HL-60/S4 treated with retinoic acid at 250 ng/mL for 4 days and 3 days (cell line): ENCODE measurements at regions not wholly inside any gene's neighbourhood (a gene's known extent, or its start where the extent isn't known, plus 50 kb on each side); places are given as distances from the start of the nearest gene placed in this dataset.

Experiments used
- in situ Hi-C: fragments of 300-500 bp; cut with MboI; formaldehyde crosslinking; loops from 2 replicates; pipeline ENCODE4 v1.7.0; 2022; ENCODE audit warnings: low sequenced_read_pairs

DNA sequence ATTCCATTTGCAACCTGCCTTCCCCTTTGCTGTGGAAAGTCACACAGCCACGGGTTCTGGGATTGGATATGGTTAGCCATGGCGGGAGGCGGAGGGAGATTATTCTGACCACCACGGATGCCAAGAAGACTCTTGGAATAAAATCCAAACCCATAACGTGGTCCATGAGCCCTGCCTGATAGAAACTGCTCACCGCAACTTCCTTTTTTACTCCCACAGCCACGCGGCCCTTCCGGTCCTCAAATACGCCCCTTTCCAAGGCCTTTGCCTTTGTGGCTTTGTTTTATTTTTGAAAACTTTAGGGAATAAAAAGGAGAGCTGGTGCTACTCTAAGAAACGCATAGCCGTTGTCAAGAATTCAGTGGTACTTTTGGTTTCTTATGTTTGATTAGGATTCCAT, 602.5 kb upstream of the CDH4 start:
- in situ Hi-C loops = no loop called here

DNA sequence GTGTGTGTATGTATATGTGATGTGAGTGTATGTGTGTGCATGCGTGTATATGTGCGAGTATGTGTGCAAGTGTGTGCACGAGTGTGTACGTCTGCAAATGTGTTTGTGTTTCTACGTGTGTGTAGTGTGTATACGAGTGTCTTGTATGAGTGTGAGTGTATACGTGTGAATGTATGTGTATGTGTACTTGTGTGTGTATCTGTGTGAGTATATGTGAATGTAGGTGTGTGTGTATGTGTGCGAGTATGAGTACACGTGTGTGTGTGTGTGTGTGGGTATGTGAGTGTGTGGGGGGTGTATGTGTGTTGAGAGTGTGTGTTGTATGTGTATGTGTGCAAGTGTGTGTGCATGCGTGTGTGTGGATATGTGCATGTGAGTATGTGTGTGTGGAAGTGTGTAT, 602.0 kb upstream of the CDH4 start:
- in situ Hi-C loops = no loop called here

DNA sequence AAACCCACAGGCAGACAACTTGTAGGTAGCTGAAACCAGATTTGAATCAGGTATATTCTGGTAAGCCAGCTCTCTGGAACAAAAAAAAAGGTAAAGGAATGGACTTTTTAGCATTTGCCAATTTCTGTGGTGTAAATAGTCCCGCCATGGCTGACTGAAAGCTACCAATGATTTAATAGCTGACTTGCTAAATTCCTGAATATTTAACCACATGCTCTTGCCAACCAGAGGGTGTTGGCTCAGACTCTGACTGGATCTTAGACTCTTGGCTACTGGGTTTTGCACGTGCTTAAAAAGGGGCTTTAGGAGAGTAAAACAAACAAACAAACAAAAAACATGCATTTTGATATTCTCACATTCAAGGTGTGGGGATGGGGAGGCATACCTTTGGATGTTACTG, 600.0 kb upstream of the CDH4 start:
- in situ Hi-C loops = no loop called here

DNA sequence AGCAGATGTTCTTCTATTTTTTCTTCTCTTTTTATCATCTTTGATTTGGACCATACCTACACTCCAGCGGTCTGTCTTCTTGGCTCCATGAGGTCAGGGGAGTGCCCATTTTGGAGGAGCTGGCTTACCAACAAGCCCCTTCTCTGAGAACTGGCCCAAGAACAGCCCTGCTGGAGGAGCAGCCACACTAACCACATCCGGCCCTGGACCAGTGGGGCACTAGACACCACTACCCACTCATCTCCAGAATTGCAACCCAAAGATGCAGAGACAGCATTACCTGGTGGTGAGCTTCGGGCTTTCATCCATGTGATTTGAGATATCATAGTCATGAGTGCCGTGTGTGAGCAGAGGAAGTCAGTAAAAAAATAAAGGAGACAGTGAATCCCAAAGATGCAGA, 599.4 kb upstream of the CDH4 start:
- in situ Hi-C loops = no loop called here

DNA sequence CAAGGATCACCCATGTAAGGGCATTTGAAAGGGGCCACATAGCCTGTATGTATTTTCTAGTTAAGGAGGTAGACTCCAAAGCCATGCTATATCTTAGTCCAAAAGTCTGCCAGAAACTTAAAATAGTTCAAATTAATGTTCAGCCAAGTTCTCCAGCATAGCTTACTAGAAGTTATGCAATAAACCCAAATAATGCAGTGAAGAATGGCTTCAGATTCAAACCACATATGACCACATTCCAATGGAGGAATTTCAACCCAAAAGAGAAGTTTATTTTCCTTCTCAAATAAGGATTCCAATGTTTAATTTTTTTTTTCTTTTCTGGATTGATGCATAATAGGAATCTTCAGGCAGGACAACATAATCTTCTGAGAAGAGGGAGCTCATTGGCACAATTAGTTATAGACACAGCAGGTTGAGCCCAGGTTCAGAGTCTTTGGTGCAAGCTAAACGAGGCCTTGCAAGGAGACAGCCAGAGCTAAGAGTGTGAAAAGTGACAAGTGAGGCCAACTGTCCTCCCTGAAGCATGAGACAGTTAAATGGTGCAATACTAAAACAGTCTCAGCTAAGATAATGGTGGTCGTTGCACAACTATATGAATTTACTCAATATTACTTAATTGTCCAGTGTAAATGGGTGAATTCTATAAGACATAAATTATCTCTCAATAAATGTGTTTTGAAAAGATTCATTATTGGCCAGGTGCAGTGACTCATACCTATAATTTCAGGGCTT, 598.8 kb upstream of the CDH4 start:
- in situ Hi-C loops = no loop called here

DNA sequence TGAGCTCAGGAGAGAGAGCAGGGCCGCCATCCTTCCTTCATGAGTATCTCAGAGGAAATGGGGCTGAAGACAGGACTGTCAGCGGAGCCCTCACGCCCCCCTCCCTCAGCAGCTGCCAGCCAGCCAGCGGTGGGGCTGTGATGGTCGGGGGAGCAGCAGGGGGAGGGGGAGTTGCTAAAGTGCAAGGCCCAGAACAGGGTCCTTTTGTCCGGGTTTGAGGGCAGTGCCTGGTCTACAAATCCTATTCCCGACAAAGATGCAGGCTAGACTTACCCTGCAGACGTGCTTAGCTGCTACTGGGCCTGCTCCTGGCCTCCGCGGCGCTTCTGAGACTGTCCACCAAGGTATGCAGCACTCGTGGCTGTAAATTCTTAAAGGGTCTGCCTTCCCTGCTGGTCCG, 593.4 kb upstream of the CDH4 start:
- in situ Hi-C loops = no loop called here

DNA sequence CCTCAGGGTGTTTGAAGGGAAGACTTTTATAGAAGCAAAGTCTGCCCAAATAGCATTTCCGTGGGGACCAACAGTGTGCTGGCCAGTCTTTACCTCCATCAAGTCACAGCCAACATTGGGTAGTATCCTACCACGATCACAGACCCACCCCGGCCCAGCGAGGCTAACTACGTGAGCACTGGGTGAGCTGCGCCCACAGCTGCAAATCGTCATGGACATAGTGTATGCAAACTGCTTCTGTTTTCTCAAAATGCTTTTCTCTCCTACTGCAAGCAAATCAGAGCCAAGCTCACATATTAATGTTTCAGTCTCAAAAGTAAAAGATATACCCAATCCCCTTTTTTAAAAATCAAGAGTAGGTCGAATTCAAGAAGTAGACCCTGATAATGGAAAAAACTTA, 592.8 kb upstream of the CDH4 start:
- in situ Hi-C loops = no loop called here

DNA sequence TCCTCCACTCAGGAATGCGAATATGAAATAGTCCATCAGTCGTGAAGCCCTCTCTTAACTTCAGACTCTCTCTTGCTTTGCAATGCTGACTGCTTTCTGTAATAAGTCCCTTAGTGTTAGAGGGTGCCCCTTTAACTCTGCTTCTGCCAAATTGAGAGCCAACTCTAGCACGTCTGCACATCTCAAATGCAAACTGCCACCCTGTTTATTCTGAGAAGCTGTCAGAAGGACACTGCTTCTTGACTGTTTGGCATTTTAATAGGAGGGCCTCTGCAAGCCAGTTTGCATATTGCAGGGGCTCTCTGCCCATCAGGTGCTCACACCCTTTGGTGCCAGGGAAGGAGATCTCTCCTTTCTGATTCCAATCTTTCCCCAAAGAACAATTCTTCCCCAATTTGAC, 589.8 kb upstream of the CDH4 start:
- in situ Hi-C loops = no loop called here

DNA sequence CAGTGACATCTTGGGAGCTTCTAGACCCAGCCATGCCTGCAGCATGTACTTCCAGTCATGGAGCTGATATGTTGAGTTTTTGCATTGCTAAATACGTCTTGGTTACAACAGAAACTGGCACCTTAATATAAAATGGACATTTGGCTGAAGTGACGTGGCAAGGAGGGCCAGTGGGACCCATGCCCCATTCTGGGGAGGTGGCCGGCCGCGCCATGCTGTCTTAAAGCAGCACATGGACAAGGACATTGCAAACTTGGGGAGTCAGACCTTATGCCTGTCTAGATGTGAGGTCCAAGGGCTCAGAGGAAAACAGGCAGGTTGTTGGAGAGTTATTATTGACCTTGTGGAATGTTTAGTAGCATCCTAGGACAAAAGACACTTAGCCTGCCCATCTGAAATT, 588.0 kb upstream of the CDH4 start:
- in situ Hi-C loops = no loop called here

DNA sequence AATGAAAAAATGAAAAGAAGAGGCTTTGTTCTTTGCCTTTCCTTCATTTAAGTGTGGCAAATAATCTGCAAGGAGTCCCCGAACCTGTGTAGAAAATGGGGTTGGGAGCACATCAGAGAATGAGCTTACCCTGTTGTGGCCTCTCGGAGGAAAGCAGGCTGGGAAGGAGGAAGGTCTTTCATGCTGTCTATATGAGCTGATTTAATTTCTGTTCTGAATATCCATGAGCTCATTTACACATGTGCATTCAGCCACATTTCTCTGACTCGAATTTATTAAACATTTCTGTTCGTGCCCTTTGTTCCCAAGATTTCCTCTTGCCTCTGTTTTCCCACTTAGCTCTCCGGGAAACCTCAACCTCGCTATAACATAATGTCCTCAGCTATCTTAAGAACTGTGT, 584.4 kb upstream of the CDH4 start:
- in situ Hi-C loops = no loop called here

DNA sequence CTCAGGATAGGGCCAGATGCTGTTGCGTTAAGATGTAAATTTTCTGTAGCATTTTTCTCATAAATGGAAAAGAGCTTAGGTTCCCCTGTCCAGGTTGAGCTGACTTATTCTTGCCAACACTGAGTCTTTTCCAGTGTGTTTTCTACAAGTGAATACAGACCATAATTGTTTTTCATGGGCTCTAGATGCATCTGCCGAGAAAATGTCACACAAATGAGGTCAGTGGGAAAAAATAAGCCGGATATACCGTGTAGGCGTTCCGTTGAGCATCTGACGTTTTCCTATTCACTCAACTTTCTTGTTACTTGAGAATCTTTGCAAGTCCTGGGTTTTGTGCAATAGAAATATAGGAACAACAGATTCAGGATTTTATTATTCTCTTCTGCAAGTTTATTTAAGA, 582.9 kb upstream of the CDH4 start:
- in situ Hi-C loops = no loop called here

DNA sequence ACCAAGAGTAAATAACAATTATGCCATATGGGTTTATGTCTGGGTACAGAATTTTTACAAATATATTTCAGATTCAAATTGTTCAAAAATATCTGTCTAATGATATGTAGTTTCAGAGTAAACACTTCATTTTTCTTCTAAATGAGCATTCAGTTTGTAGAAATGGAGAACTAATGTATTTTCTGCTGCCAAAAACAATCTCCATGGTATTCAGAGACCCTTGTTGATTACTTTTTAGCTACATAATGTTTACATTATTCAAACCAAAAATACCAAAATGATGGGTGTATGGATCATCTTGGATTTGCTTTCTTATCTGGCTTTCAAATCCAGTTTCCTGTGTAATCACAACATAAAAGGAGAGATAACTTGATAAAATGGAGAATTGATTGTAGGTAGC, 576.0 kb upstream of the CDH4 start:
- in situ Hi-C loops = no loop called here

DNA sequence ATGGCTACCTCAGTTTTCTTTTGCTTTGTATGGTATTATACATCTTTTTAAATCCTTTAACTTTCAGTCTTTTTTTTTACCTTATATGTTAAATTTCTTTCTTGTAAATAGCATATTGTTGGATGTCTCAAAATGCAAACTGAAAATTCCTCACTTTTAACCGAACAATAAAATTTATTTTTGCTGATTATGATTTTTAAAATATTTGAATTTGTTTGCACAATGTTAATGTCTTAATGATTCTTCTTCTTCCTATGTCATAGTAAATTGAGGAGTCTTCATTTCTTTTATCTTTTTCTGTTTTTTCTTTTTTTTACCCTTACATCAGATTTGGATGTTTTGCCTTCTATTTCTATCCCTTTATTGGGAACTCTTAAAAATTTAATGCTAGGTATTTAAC, 574.2 kb upstream of the CDH4 start:
- in situ Hi-C loops = no loop called here

DNA sequence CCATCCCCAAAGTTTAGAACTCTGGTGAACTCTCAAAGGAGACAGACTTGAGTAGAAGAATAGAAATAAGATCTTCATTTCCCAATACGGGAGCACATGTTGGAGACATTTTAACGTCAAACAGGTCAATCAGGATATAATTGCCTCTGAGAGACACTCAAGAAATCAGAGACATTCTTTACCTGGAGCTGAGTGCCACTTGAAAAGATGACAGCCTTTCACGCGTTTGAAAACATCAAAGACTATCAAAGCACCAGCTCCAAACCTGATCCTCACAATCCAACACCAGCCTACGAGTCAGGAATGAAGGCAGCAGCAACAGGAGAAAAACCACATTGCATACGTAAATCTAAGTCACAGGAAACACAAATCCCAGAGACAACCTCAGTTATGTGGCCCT, 571.5 kb upstream of the CDH4 start:
- in situ Hi-C loops = no loop called here

DNA sequence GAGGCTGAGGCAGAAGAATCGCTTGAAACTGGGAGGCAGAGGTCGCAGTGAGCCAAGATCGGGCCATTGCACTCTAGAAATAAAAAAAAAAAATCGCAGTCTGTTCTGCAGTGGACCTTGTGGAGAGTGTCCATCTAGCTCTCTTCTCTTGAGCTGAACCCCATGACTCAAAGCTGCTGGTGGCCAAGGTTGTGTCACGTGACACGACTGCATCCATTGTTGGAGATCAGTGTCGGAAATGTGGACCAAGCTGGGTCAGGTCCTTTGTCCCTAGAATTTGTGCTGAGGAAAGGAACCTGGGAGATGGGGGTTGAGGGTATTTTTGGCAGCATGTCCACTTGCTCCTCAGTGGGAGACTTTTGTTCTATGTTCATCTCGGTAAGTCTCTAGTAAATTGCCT, 564.8 kb upstream of the CDH4 start:
- in situ Hi-C loops = no loop called here

DNA sequence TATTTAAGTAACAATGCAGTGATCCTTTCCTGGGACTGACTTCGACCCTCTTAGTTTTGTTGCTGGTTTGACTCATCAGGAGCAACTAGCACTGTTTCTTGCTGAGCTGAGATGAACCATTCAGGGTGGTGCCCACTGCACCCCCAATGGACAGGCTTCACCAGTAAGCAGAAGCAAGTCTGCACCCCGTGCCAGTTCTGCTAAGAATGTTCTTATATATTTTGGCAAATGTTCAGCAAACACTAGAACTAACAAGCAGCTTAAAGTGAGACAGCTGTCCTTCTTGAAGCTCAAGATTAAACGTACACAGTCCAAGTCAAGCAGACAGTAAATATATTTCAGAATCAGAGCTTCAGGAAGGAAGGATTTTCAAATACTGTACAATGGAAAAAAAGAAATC, 561.3 kb upstream of the CDH4 start:
- in situ Hi-C loops = no loop called here

DNA sequence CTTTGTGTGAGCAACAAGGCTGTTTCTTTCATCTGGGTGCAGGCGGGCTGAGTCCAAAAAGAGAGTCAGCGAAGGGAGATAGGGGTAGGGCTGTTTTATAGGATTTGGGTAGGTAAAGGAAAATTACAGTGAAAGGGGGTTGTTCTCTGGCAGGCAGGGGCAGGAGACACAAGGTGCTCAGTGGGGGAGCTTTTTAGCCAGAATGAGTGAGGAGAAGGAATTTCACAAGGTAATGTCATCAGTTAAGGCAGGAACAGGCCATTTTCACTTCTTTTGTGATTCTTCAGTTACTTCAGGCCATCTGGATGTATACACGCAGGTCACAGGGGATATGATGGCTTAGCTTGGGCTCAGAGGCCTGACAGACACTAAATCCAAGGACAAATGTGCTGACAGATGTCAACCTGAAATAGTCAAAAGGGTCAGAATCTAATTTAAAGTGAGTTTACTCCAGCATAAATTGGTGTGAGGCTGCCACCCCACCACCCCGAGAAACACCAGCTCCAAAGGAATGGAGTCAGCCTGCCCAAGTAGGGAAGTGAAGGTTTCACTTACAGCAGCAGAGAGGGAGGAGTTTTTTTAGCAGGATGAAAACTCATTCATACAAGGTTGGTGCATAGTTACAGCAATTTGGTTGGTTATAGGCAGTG, 560.0 kb upstream of the CDH4 start:
- in situ Hi-C loops = no loop called here

DNA sequence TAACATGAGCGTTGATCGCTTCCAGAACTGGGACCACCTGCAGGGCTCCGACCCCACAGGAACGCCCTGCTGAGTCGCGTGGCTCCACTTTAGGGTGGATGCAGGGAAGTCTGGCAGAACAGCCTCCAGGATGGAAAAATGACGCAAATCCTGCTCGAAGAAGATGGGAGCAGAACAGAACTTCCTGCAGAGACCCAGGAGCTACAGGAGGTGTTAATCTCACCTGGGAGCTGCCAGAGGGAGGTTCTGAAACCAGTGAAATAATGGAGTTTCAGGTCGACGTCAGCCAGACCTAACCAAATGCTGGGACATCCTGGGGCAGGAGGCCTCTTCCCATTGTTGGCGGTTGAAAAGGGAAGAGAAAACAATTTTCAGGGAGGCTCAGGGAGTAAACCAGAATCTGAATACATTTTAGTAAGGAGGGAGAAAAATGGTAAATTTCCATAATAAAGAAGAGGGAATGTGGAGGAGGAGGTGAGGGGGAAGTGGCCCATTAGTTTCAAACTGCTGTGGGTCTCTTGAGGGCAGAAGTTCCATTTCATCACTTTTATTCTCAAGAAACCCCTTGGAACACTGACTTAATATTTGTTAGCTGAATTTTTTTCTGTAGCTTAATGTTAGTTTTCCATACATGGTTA, 558.4 kb upstream of the CDH4 start:
- in situ Hi-C loops = no loop called here

DNA sequence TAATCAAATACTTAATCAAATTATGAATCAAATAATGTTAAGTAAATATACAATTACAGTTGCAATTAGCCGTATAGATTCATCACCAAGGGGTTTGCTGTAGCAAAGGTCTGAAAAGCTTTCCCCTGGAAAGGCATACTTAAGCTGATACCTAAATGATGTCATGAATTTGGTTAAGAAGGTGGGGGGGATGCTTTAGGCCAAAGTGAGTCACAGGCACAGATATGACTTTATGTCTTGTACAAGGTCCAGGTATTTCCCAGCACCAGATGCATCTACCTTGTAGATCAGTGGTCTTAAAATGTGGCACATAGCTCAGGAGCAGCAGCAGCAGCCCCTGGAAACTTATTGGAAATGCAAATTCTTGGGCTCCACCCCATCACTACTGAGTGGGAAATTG, 557.3 kb upstream of the CDH4 start:
- in situ Hi-C loops = no loop called here

DNA sequence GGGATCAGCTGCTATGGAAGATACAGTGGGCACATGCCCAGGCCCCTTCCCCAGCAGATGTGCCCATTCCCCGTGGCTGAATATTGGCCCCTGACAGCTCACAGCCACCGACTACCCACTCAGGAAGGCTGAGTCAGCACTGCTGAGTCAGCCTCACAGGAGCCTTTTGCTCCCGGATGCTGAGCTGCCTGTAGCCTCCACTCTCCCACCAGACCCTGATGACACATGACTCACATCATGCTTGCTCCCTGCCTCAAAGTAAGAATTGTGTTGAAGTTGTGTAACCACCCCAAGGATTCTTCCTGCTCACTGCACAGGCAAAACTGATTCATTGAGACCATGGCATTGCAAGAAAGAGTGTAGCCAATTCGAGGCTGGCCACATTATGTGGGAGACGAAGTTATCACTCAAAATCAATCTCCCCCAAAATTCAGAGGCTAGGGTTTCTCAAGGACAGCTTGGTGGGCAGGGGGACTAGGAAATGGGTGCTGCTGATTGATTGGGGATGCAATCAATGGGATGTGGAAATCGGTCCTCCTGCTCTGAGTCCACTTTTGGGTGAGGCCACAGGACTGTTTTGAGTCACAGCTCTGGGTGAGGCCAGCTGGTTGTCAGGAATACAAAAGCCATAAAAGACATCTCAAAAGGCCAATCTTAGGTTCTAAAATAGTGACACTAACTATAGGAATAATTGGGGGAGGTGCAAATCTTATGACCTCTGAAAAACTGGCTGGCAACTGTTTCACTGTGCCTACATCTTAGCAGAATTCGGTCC, 556.6 kb upstream of the CDH4 start:
- in situ Hi-C loops = no loop called here

DNA sequence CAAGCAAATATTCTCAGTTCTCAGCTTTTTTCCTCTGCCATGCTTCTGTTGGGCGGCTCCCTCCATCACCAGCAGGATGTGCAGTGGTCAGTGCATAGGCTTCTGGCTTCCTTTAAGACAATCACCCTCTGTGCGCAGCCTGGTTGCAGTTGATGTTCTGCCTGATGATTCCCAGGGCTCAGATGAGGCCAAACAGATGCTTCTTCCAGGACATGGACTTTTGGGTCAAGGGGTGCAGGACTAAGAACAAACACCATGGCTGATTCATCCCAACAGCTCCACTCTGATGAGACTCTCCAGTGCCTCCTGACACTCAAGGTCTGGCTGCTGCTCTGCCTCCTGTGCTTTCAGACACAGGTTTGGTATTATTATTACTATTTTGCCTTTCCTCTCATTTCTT, 554.8 kb upstream of the CDH4 start:
- in situ Hi-C loops = no loop called here

DNA sequence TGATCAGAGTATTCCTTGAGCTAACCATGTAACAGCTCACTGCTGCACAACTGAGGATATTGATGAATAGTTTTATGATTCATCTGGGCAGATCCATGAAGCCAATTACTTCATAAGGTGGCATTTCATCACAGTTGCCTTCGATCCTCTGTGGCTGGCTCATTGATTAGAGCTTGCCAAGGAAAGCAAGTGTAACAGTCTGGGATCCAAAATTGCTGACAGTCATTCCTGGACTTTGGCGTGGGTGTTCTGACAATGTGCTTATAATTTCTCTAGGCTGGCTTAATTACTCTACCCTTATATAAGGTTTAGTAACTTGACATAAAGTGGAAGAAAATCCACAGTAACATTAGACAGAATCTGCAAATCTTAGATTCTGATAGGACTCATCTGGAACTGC, 551.3 kb upstream of the CDH4 start:
- in situ Hi-C loops = no loop called here
